ENCODE measurements at regions not wholly inside any gene's neighbourhood (a gene's known extent, or its start where the extent isn't known, plus 50 kb on each side); places are given as distances from the start of the nearest gene placed in this dataset.

- Histone ChIP-seq H3K9me3 (ENCODE audit: control insufficient read depth, low read length) (no peaks in the 10 kb centered on the region), H3K4me3 (ENCODE audit: low read depth, low read length) (no peak overlapping the region), H2AFZ (no peak overlapping the region), H3K9ac (no peak overlapping the region), H3K27ac (no peak overlapping the region), H3K27me3 (ENCODE audit: control insufficient read depth, insufficient read depth, low read length) (no peaks in the 10 kb centered on the region), H3K36me3 (ENCODE audit: control insufficient read depth, insufficient read depth, low read length) (no peaks in the 10 kb centered on the region), H3K4me1 (no peaks in the 10 kb centered on the region), H3K4me2 (ENCODE audit: low read length) (no peak overlapping the region), H3K79me2 (no peaks in the 10 kb centered on the region)
- no peak for TF ChIP-seq CTCF (IDR thresholded peaks at IDR 0.05)
Measured at GRCh38 chr1:58304346-58304975, 242.1 kb downstream of the OMA1 start.

- Histone ChIP-seq H3K27ac (no peak overlapping the region), H3K36me3 (ENCODE audit: control insufficient read depth, insufficient read depth, low read length) (no peaks in the 10 kb centered on the region), H2AFZ (no peak overlapping the region), H3K9ac (no peak overlapping the region), H3K27me3 (ENCODE audit: control insufficient read depth, insufficient read depth, low read length) (no peaks in the 10 kb centered on the region), H3K4me1 (no peaks in the 10 kb centered on the region), H3K79me2 (no peaks in the 10 kb centered on the region), H3K4me3 (ENCODE audit: low read depth, low read length) (no peak overlapping the region), H3K9me3 (ENCODE audit: control insufficient read depth, low read length) (no peaks in the 10 kb centered on the region), H3K4me2 (ENCODE audit: low read length) (no peak overlapping the region)
- TF ChIP-seq CTCF (IDR thresholded peaks at IDR 0.05): no peak
Measured at GRCh38 chr1:58303841-58304240, 242.7 kb downstream of the OMA1 start.

- Histone ChIP-seq H2AFZ (no peak overlapping the region), H3K4me2 (ENCODE audit: low read length) (no peak overlapping the region), H3K36me3 (ENCODE audit: control insufficient read depth, insufficient read depth, low read length) (no peaks in the 10 kb centered on the region), H3K79me2 (no peaks in the 10 kb centered on the region), H3K27me3 (ENCODE audit: control insufficient read depth, insufficient read depth, low read length) (no peaks in the 10 kb centered on the region), H3K9ac (no peak overlapping the region), H3K27ac (no peak overlapping the region), H3K4me3 (ENCODE audit: low read depth, low read length) (no peak overlapping the region), H3K9me3 (ENCODE audit: control insufficient read depth, low read length) (no peaks in the 10 kb centered on the region), H3K4me1 (no peaks in the 10 kb centered on the region)
- TF ChIP-seq CTCF (IDR thresholded peaks at IDR 0.05): no peak
Measured at GRCh38 chr1:58293388-58293787, 253.1 kb downstream of the OMA1 start.

- Histone ChIP-seq H3K4me3 (ENCODE audit: low read depth, low read length) (no peak overlapping the region), H3K9ac (no peak overlapping the region), H3K36me3 (ENCODE audit: control insufficient read depth, insufficient read depth, low read length) (no peaks in the 10 kb centered on the region), H2AFZ (no peak overlapping the region), H3K9me3 (ENCODE audit: control insufficient read depth, low read length) (no peaks in the 10 kb centered on the region), H3K27me3 (ENCODE audit: control insufficient read depth, insufficient read depth, low read length) (no peaks in the 10 kb centered on the region), H3K4me2 (ENCODE audit: low read length) (no peak overlapping the region), H3K27ac (no peak overlapping the region), H3K4me1 (no peaks in the 10 kb centered on the region), H3K79me2 (no peaks in the 10 kb centered on the region)
- TF ChIP-seq CTCF (IDR thresholded peaks at IDR 0.05): no peak
Measured at GRCh38 chr1:58290685-58291372, 255.7 kb downstream of the OMA1 start.

Measured in parathyroid adenoma (tissue), 2 donors.